Gastroesophageal sphincter (tissue), 4 donors: ENCODE measurements at regions not wholly inside any gene's neighbourhood (a gene's known extent, or its start where the extent isn't known, plus 50 kb on each side); places are given as distances from the start of the nearest gene placed in this dataset.

ENCODE experiments used
- ATAC-seq: fragments of 150-250 bp; one replicate; pipeline ENCODE4 v1.9.1; 2016; ENCODE audit warnings: mild to moderate bottlenecking, moderate library complexity
- H3K27ac ChIP-seq, 4 donors: fragments of 200-600 bp; sonication (generic) in 3 of 4; 1 replicate in 3 of 4; 2 replicates in 1 of 4; pipeline ENCODE4 v1.5.1; 2016 to 2019
- H3K27me3 ChIP-seq: fragments of 200-600 bp; sonication (generic); one replicate; pipeline ENCODE4 v1.5.1; 2019
- H3K36me3 ChIP-seq, 2 donors: fragments of 200-600 bp; sonication (generic); one replicate each; pipeline ENCODE4 v1.5.1; 2019; ENCODE audit warnings: control low read depth in 1 of 2
- H3K4me1 ChIP-seq, 3 donors: fragments of 200-600 bp; sonication (generic); 1 replicate in 2 of 3; 2 replicates in 1 of 3; pipeline ENCODE4 v1.5.1; 2016 to 2019; ENCODE audit warnings: control low read depth in 2 of 3
- H3K4me3 ChIP-seq, 2 donors: fragments of 200-600 bp; sonication (generic); one replicate each; pipeline ENCODE4 v1.5.1; 2019; ENCODE audit warnings: mild to moderate bottlenecking in 1 of 2, moderate library complexity in 1 of 2
- H3K9me3 ChIP-seq, 3 donors: fragments of 200-600 bp; sonication (generic); one replicate each; pipeline ENCODE4 v1.5.1; 2017 to 2019; ENCODE audit warnings: control low read depth in 2 of 3
- CTCF ChIP-seq, 4 experiments: fragments of 200-600 bp in 2 of 4; fragments of 450-650 bp in 2 of 4; sonication (generic) in 1 of 4; IDR thresholded peaks; one replicate each; pipeline ENCODE4 v1.5.1; 2017 to 2019; ENCODE audit warnings: antibody characterized with exemption in 4 of 4, mild to moderate bottlenecking in 2 of 4, moderate library complexity in 2 of 4
- EP300 ChIP-seq: sonication (generic); formaldehyde crosslinking; IDR thresholded peaks from one replicate; pipeline ENCODE4 v1.6.1; 2017; ENCODE audit warnings: antibody characterized with exemption, mild to moderate bottlenecking
- POLR2A ChIP-seq, 2 donors: fragments of 450-650 bp; IDR thresholded peaks; one replicate each; pipeline ENCODE4 v1.6.1; 2017; ENCODE audit warnings: antibody characterized with exemption in 2 of 2, mild to moderate bottlenecking in 2 of 2, moderate library complexity in 1 of 2
- POLR2AphosphoS5 ChIP-seq: sonication (generic); formaldehyde crosslinking; IDR thresholded peaks from one replicate; pipeline ENCODE4 v1.6.1; 2017; ENCODE audit warnings: antibody characterized with exemption
- WGBS, 2 donors: methylation state at CpG; one replicate each; pipeline ENCODE4 v1.1.5; 2018; ENCODE audit warnings: low coverage in 1 of 2; 5-methylcytosine and 5-hydroxymethylcytosine counted together

GRCh38 chr22:49052023-49052538 is 775.6 kb downstream of the BRD1 start:
- Histone ChIP-seq H3K27ac (no peak overlapping the region), H3K27me3 (peaks cover 42% of the 10 kb centered on the region), H3K36me3 (no peaks in the 10 kb centered on the region), H3K4me3 (peak overlapping the region; percentile 7 to 43), H3K9me3 (no peaks in the 10 kb centered on the region), H3K4me1 (no peaks in the 10 kb centered on the region)
- TF ChIP-seq CTCF (IDR thresholded peaks at IDR 0.05) (no peak), EP300 (no peak), POLR2AphosphoS5 (no peak), POLR2A (IDR thresholded peaks at IDR 0.05) (no peak)
- no peak for ATAC-seq
- WGBS, 2 donors: 83 to 87% methylated on average over 8 to 15 of the region's 36 CpGs

- Histone ChIP-seq H3K4me1 (no peaks in the 10 kb centered on the region), H3K4me3 (peak overlapping the region; percentile 7 to 43), H3K9me3 (no peaks in the 10 kb centered on the region), H3K27me3 (peaks cover 43% of the 10 kb centered on the region), H3K27ac (no peak overlapping the region), H3K36me3 (no peaks in the 10 kb centered on the region)
- ATAC-seq: no peak
- TF ChIP-seq POLR2AphosphoS5 (no peak), CTCF (IDR thresholded peaks at IDR 0.05) (no peak), EP300 (no peak), POLR2A (IDR thresholded peaks at IDR 0.05) (no peak)
- 88 to 94% methylated on average over 4 to 15 of the region's 31 CpGs for WGBS, 2 donors
Observed at GRCh38 chr22:49051491-49052022, 776.1 kb downstream of the BRD1 start.

- no peak overlapping the region for H3K27ac ChIP-seq
- H3K4me1 ChIP-seq: no peaks in the 10 kb centered on the region
- no peaks in the 10 kb centered on the region for H3K36me3 ChIP-seq
- no peak overlapping the region for H3K4me3 ChIP-seq
- H3K27me3 ChIP-seq: peaks cover 55% of the 10 kb centered on the region
- 58 to 81% methylated on average over 2 to 4 of the region's 12 CpGs for WGBS, 2 donors
- H3K9me3 ChIP-seq: no peaks in the 10 kb centered on the region
- TF ChIP-seq POLR2AphosphoS5 (no peak), EP300 (no peak), CTCF (IDR thresholded peaks at IDR 0.05) (no peak), POLR2A (IDR thresholded peaks at IDR 0.05) (no peak)
- no peak for ATAC-seq
Observed at GRCh38 chr22:49049691-49050090, 778.0 kb downstream of the BRD1 start.

GRCh38 chr22:49048591-49048990 is 779.1 kb downstream of the BRD1 start:
- Histone ChIP-seq H3K4me3 (no peak overlapping the region), H3K36me3 (no peaks in the 10 kb centered on the region), H3K27ac (no peak overlapping the region), H3K27me3 (peaks cover 66% of the 10 kb centered on the region), H3K4me1 (no peaks in the 10 kb centered on the region), H3K9me3 (no peaks in the 10 kb centered on the region)
- no peak for ATAC-seq
- 70 to 83% methylated on average over 1 to 2 of the region's 11 CpGs for WGBS, 2 donors
- no peak for TF ChIP-seq POLR2A (IDR thresholded peaks at IDR 0.05)
- TF ChIP-seq POLR2AphosphoS5: no peak
- no peak for TF ChIP-seq CTCF (IDR thresholded peaks at IDR 0.05)
- no peak for TF ChIP-seq EP300

GRCh38 chr22:49047447-49047846 is 780.2 kb downstream of the BRD1 start:
- peaks cover 73% of the 10 kb centered on the region for H3K27me3 ChIP-seq
- H3K36me3 ChIP-seq: no peaks in the 10 kb centered on the region
- no peak for ATAC-seq
- H3K27ac ChIP-seq: no peak overlapping the region
- no peaks in the 10 kb centered on the region for H3K9me3 ChIP-seq
- 71 to 75% methylated on average over 1 to 5 of the region's 5 CpGs for WGBS, 2 donors
- TF ChIP-seq CTCF (IDR thresholded peaks at IDR 0.05) (no peak), POLR2AphosphoS5 (no peak), EP300 (no peak), POLR2A (IDR thresholded peaks at IDR 0.05) (no peak)
- H3K4me3 ChIP-seq: no peak overlapping the region
- H3K4me1 ChIP-seq: no peaks in the 10 kb centered on the region
